HFF-Myc (cell line): ENCODE measurements at regions not wholly inside any gene's neighbourhood (a gene's known extent, or its start where the extent isn't known, plus 50 kb on each side); places are given as distances from the start of the nearest gene placed in this dataset.

Experiments used
- DNase-seq: peaks from one replicate; pipeline ENCODE4 v3.0.0-alpha.2; 2011; ENCODE audit warnings: low read depth; ENCODE audit errors: extremely low read depth
- H3K4me3 ChIP-seq: replicated peaks from 2 replicates; pipeline ENCODE4 v1.5.1; 2011; ENCODE audit warnings: low read depth, mild to moderate bottlenecking, control low read depth, low read length
- CTCF ChIP-seq: IDR thresholded peaks from 2 replicates; pipeline ENCODE4 v1.5.1; 2012; ENCODE audit warnings: mild to moderate bottlenecking, low read depth, low read length, control low read depth; ENCODE audit errors: missing control alignments

GRCh38 chr19:31141301-31141700 lies 207.9 kb downstream of the TSHZ3 start:
- no peak for DNase-seq
- no peak overlapping the region for H3K4me3 ChIP-seq
- no peak for TF ChIP-seq CTCF

- DNase-seq, result no peak
Observed at GRCh38 chr19:31140717-31141116, 208.5 kb downstream of the TSHZ3 start.

GRCh38 chr19:31139871-31140505 lies 209.2 kb downstream of the TSHZ3 start:
- H3K4me3 ChIP-seq, result no peak overlapping the region
- DNase-seq, result no peak
- no peak for TF ChIP-seq CTCF

More at GRCh38 chr19:31140717-31141116, 208.5 kb downstream of the TSHZ3 start:
- no peak for TF ChIP-seq CTCF
- H3K4me3 ChIP-seq, result no peak overlapping the region

- TF ChIP-seq CTCF, result no peak
- DNase-seq, result no peak
- H3K4me3 ChIP-seq, result no peak overlapping the region
Observed at GRCh38 chr19:31138077-31138476, 211.2 kb downstream of the TSHZ3 start.

- no peak overlapping the region for H3K4me3 ChIP-seq
- DNase-seq, result no peak
- TF ChIP-seq CTCF, result no peak
Observed at GRCh38 chr19:31135841-31136240, 213.4 kb downstream of the TSHZ3 start.

GRCh38 chr19:31132753-31133110 lies 216.5 kb downstream of the TSHZ3 start:
- TF ChIP-seq CTCF, result no peak
- H3K4me3 ChIP-seq, result no peak overlapping the region
- DNase-seq, result no peak

- no peak for DNase-seq
- H3K4me3 ChIP-seq, result no peak overlapping the region
- TF ChIP-seq CTCF, result no peak
Observed at GRCh38 chr19:31128291-31128690, 220.9 kb downstream of the TSHZ3 start.
